H9 (cell line): ENCODE measurements at regions not wholly inside any gene's neighbourhood (a gene's known extent, or its start where the extent isn't known, plus 50 kb on each side); places are given as distances from the start of the nearest gene placed in this dataset.

ENCODE experiments used
- DNase-seq: peaks from one replicate; pipeline ENCODE4 v3.0.0-alpha.2; 2017
- H2AFZ ChIP-seq: one replicate; pipeline ENCODE4 v1.6.1; 2013; ENCODE audit warnings: mild to moderate bottlenecking, low read length, control low read depth, moderate library complexity
- H2AK5ac ChIP-seq: 2 replicates; pipeline ENCODE4 v1.6.1; 2013; ENCODE audit warnings: low read length, control low read depth, mixed read lengths; ENCODE audit not compliant: insufficient read length
- H2BK120ac ChIP-seq: one replicate; pipeline ENCODE4 v1.6.1; 2013; ENCODE audit warnings: low read depth, mild to moderate bottlenecking, low read length, control low read depth, inconsistent platforms; ENCODE audit not compliant: poor library complexity, severe bottlenecking
- H2BK12ac ChIP-seq: 2 replicates; pipeline ENCODE4 v1.6.1; 2013; ENCODE audit warnings: low read length, control low read depth, mixed read lengths, low read depth; ENCODE audit not compliant: insufficient read length
- H2BK15ac ChIP-seq: 2 replicates; pipeline ENCODE4 v1.6.1; 2013; ENCODE audit warnings: low read depth, low read length, control low read depth
- H2BK20ac ChIP-seq: one replicate; pipeline ENCODE4 v1.6.1; 2013; ENCODE audit warnings: low read depth, mild to moderate bottlenecking, low read length, control low read depth, inconsistent platforms; ENCODE audit not compliant: poor library complexity, severe bottlenecking
- H2BK5ac ChIP-seq: 2 replicates; pipeline ENCODE4 v1.6.1; 2013; ENCODE audit warnings: low read length, control low read depth, mixed read lengths; ENCODE audit not compliant: insufficient read length
- H3K14ac ChIP-seq: 2 replicates; pipeline ENCODE4 v1.6.1; 2013; ENCODE audit warnings: low read length, control low read depth; ENCODE audit not compliant: insufficient read depth
- H3K18ac ChIP-seq: 2 replicates; pipeline ENCODE4 v1.6.1; 2013; ENCODE audit warnings: low read depth, mild to moderate bottlenecking, mixed read lengths, low read length, control low read depth; ENCODE audit not compliant: insufficient read length
- H3K23ac ChIP-seq: 2 replicates; pipeline ENCODE4 v1.6.1; 2013; ENCODE audit warnings: low read length, control low read depth, mixed read lengths, low read depth; ENCODE audit not compliant: insufficient read length
- H3K23me2 ChIP-seq: 2 replicates; pipeline ENCODE4 v1.6.1; 2013; ENCODE audit warnings: low read depth, mild to moderate bottlenecking, mixed read lengths, low read length, control low read depth; ENCODE audit not compliant: insufficient read length, poor library complexity, severe bottlenecking
- H3K27ac ChIP-seq: 2 replicates; pipeline ENCODE4 v1.5.1; 2013; ENCODE audit warnings: low read length, control low read depth, mixed read lengths, low read depth; ENCODE audit not compliant: insufficient read length
- H3K27me3 ChIP-seq: 2 replicates; pipeline ENCODE4 v1.6.1; 2013; ENCODE audit warnings: low read length, control low read depth, inconsistent platforms; ENCODE audit not compliant: insufficient read depth
- H3K4ac ChIP-seq: 2 replicates; pipeline ENCODE4 v1.6.1; 2013; ENCODE audit warnings: low read depth, mild to moderate bottlenecking, control low read depth, inconsistent platforms, low read length, moderate library complexity
- H3K4me1 ChIP-seq: 2 replicates; pipeline ENCODE4 v1.6.1; 2013; ENCODE audit warnings: low read length, control low read depth, inconsistent platforms; ENCODE audit not compliant: insufficient read depth
- H3K4me2 ChIP-seq: 2 replicates; pipeline ENCODE4 v1.6.1; 2013; ENCODE audit warnings: low read length, control low read depth, mixed read lengths; ENCODE audit not compliant: insufficient read length, insufficient read depth
- H3K56ac ChIP-seq: 2 replicates; pipeline ENCODE4 v1.6.1; 2013; ENCODE audit warnings: low read depth, mild to moderate bottlenecking, mixed read lengths, low read length, control low read depth; ENCODE audit not compliant: insufficient read length
- H3K79me1 ChIP-seq: 2 replicates; pipeline ENCODE4 v1.6.1; 2013; ENCODE audit warnings: low read depth, mild to moderate bottlenecking, moderate library complexity, low read length, control low read depth, inconsistent platforms; ENCODE audit not compliant: insufficient read depth, poor library complexity, severe bottlenecking
- H3K79me2 ChIP-seq: 2 replicates; pipeline ENCODE4 v1.6.1; 2013; ENCODE audit warnings: low read length, control low read depth, inconsistent platforms; ENCODE audit not compliant: insufficient read depth
- H3K9ac ChIP-seq: 2 replicates; pipeline ENCODE4 v1.6.1; 2013; ENCODE audit warnings: low read length, control low read depth, mixed read lengths; ENCODE audit not compliant: insufficient read length; ENCODE audit errors: extremely low read depth
- H3K9me3 ChIP-seq: one replicate; pipeline ENCODE4 v1.6.1; 2013; ENCODE audit warnings: low read depth, low read length, inconsistent platforms; ENCODE audit not compliant: control insufficient read depth
- H3T11ph ChIP-seq: one replicate; pipeline ENCODE4 v1.6.1; 2013; ENCODE audit warnings: mild to moderate bottlenecking, low read length, control low read depth, inconsistent platforms
- H4K20me1 ChIP-seq: one replicate; pipeline ENCODE4 v1.6.1; 2013; ENCODE audit not compliant: control insufficient read depth, insufficient read length, insufficient read depth
- H4K5ac ChIP-seq: 2 replicates; pipeline ENCODE4 v1.6.1; 2013; ENCODE audit warnings: low read depth, mild to moderate bottlenecking, mixed read lengths, low read length, control low read depth; ENCODE audit not compliant: insufficient read length
- H4K8ac ChIP-seq: replicated peaks from 2 replicates; pipeline ENCODE4 v1.6.1; 2013; ENCODE audit warnings: low read length, control low read depth, mixed read lengths, low read depth; ENCODE audit not compliant: insufficient read length
- H4K91ac ChIP-seq: 2 replicates; pipeline ENCODE4 v1.6.1; 2013; ENCODE audit warnings: low read depth, mild to moderate bottlenecking, moderate library complexity, mixed read lengths, low read length, control low read depth; ENCODE audit not compliant: insufficient read length
- H3K27ac Mint-ChIP-seq, 3 experiments: 2 replicates in 2 of 3; 3 replicates in 1 of 3; pipeline ENCODE4 v1.8.0; 2020 to 2021; ENCODE audit warnings: mixed read lengths in 3 of 3, mild to moderate bottlenecking in 1 of 3, moderate library complexity in 1 of 3
- H3K27me3 Mint-ChIP-seq: 2 replicates; pipeline ENCODE4 v1.8.0; 2021; ENCODE audit warnings: low read depth, mild to moderate bottlenecking, moderate library complexity, mixed read lengths
- H3K36me3 Mint-ChIP-seq, 3 experiments: 2 replicates in 2 of 3; 3 replicates in 1 of 3; pipeline ENCODE4 v1.8.0; 2020 to 2021; ENCODE audit warnings: low read depth in 3 of 3, mixed read lengths in 3 of 3; ENCODE audit not compliant: insufficient read depth in 1 of 3
- H3K4me1 Mint-ChIP-seq, 2 experiments: 2 replicates each; pipeline ENCODE4 v1.8.0; 2020; ENCODE audit warnings: mixed read lengths in 2 of 2
- H3K4me3 Mint-ChIP-seq, 2 experiments: 2 replicates in 1 of 2; 3 replicates in 1 of 2; pipeline ENCODE4 v1.8.0; 2020 to 2021; ENCODE audit warnings: mild to moderate bottlenecking in 2 of 2, mixed read lengths in 2 of 2, moderate library complexity in 1 of 2
- H3K9me3 Mint-ChIP-seq, 2 experiments: 2 replicates in 1 of 2; 3 replicates in 1 of 2; pipeline ENCODE4 v1.8.0; 2020; ENCODE audit warnings: mild to moderate bottlenecking in 2 of 2, mixed read lengths in 2 of 2, moderate library complexity in 1 of 2
- CTCF ChIP-seq: fragments of 200-600 bp; sonication (generic); conservative IDR thresholded peaks from 3 replicates; pipeline ENCODE4 v1.8.0; 2021; ENCODE audit warnings: antibody characterized with exemption, mild to moderate bottlenecking
- WGBS: extraction: QIAGEN DNeasy Blood & Tissue Kit; methylation state at CpG from one replicate; pipeline ENCODE4 v1.1.7; 2013; ENCODE audit warnings: missing lambda C conversion rate, low lambda C conversion rate, mixed read lengths; ENCODE audit not compliant: insufficient read length; ENCODE audit errors: extremely low coverage; 5-methylcytosine and 5-hydroxymethylcytosine counted together

GRCh38 chr12:30423330-30423729 is 272.3 kb downstream of the IPO8 start:
- Mint-ChIP-seq H3K27me3 (no peaks in the 10 kb centered on the region), H3K4me1 (no peaks in the 10 kb centered on the region), H3K4me3 (no peak overlapping the region), H3K36me3 (peaks cover 9 to 20% (median 14%) of the 10 kb centered on the region in 3 experiments), H3K9me3 (peaks cover 43 to 56% of the 10 kb centered on the region in 2 experiments), H3K27ac (no peak overlapping the region)
- Histone ChIP-seq H3K27ac (no peak overlapping the region), H3K79me2 (no peaks in the 10 kb centered on the region), H3K79me1 (no peaks in the 10 kb centered on the region), H3K27me3 (no peaks in the 10 kb centered on the region), H4K91ac (no peak overlapping the region), H4K20me1 (no peaks in the 10 kb centered on the region), H2AK5ac (no peak overlapping the region), H3K56ac (no peak overlapping the region), H3K4ac (no peak overlapping the region), H2BK12ac (no peak overlapping the region), H3K9me3 (peaks cover 7% of the 10 kb centered on the region), H3T11ph (no peak overlapping the region), H3K4me2 (no peak overlapping the region), H2BK15ac (no peak overlapping the region), H3K18ac (no peak overlapping the region), H2AFZ (no peak overlapping the region), H2BK20ac (no peak overlapping the region), H3K14ac (no peak overlapping the region), H3K4me1 (no peaks in the 10 kb centered on the region), H4K8ac (no peak overlapping the region), H3K23ac (no peak overlapping the region), H2BK120ac (no peak overlapping the region), H4K5ac (no peak overlapping the region), H2BK5ac (no peak overlapping the region), H3K23me2 (no peaks in the 10 kb centered on the region), H3K9ac (no peak overlapping the region)
- no CpG with 5 or more reads among the region's 5 CpGs for WGBS
- TF ChIP-seq CTCF = no peak
- no peak for DNase-seq
